Skeletal muscle cell (primary cell): ENCODE measurements at regions not wholly inside any gene's neighbourhood (a gene's known extent, or its start where the extent isn't known, plus 50 kb on each side); places are given as distances from the start of the nearest gene placed in this dataset.
"Not testable (repeated sequence)": the region's sequence is repeated elsewhere in the genome, so short reads cannot be mapped to it uniquely, and the experiment has no call there.

Experiments
- DNase-seq: peaks from one replicate; pipeline ENCODE4 v3.0.0-alpha.2; 2010; ENCODE audit warnings: low read depth
- H3K4me3 ChIP-seq: 2 replicates; pipeline ENCODE4 v1.5.1; 2011; ENCODE audit warnings: low read depth, mild to moderate bottlenecking, control low read depth, low read length, moderate library complexity

GRCh38 chr3:155995525-155996370 is 124.6 kb upstream of the KCNAB1 start:
- no peak overlapping the region for H3K4me3 ChIP-seq
- DNase-seq = peak; percentile 13

GRCh38 chr3:155996882-155997281 is 123.5 kb upstream of the KCNAB1 start:
- no peak overlapping the region for H3K4me3 ChIP-seq
- no peak for DNase-seq

GRCh38 chr3:155998173-155998572 is 122.2 kb upstream of the KCNAB1 start:
- H3K4me3 ChIP-seq, DNase-seq: not testable (repeated sequence)

GRCh38 chr3:156005736-156006135 is 114.6 kb upstream of the KCNAB1 start:
- no peak overlapping the region for H3K4me3 ChIP-seq
- no peak for DNase-seq

- H3K4me3 ChIP-seq = no peak overlapping the region
Observed at GRCh38 chr3:156010829-156011228, 109.5 kb upstream of the KCNAB1 start.

GRCh38 chr3:156014489-156014888 is 105.9 kb upstream of the KCNAB1 start:
- DNase-seq = no peak
- H3K4me3 ChIP-seq = no peak overlapping the region

More at GRCh38 chr3:156010829-156011228, 109.5 kb upstream of the KCNAB1 start:
- no peak for DNase-seq

- DNase-seq = no peak
- H3K4me3 ChIP-seq = no peak overlapping the region
Observed at GRCh38 chr3:156016902-156017301, 103.5 kb upstream of the KCNAB1 start.

- DNase-seq = no peak
- H3K4me3 ChIP-seq = no peak overlapping the region
Observed at GRCh38 chr3:156017352-156018030, 102.9 kb upstream of the KCNAB1 start.

- no peak for DNase-seq
- peak overlapping the region; percentile 10 for H3K4me3 ChIP-seq
Observed at GRCh38 chr3:156024904-156025533, 95.4 kb upstream of the KCNAB1 start.

GRCh38 chr3:156029208-156029607 is 91.2 kb upstream of the KCNAB1 start:
- no peak overlapping the region for H3K4me3 ChIP-seq
- no peak for DNase-seq

GRCh38 chr3:156030723-156031122 is 89.7 kb upstream of the KCNAB1 start:
- DNase-seq = no peak

GRCh38 chr3:156033428-156033827 is 87.0 kb upstream of the KCNAB1 start:
- H3K4me3 ChIP-seq = no peak overlapping the region
- no peak for DNase-seq

More at GRCh38 chr3:156030723-156031122, 89.7 kb upstream of the KCNAB1 start:
- H3K4me3 ChIP-seq = no peak overlapping the region

- H3K4me3 ChIP-seq = no peak overlapping the region
- DNase-seq = no peak
Observed at GRCh38 chr3:156035158-156035557, 85.2 kb upstream of the KCNAB1 start.

GRCh38 chr3:156036258-156037053 is 83.9 kb upstream of the KCNAB1 start:
- no peak overlapping the region for H3K4me3 ChIP-seq
- DNase-seq = no peak

GRCh38 chr3:156037356-156037755 is 83.0 kb upstream of the KCNAB1 start:
- no peak overlapping the region for H3K4me3 ChIP-seq
- no peak for DNase-seq

- H3K4me3 ChIP-seq = no peak overlapping the region
- no peak for DNase-seq
Observed at GRCh38 chr3:156038869-156039268, 81.5 kb upstream of the KCNAB1 start.

GRCh38 chr3:156040041-156040440 is 80.3 kb upstream of the KCNAB1 start:
- no peak for DNase-seq
- H3K4me3 ChIP-seq = no peak overlapping the region

GRCh38 chr3:156041216-156041841 is 79.0 kb upstream of the KCNAB1 start:
- H3K4me3 ChIP-seq, DNase-seq: not testable (repeated sequence)

GRCh38 chr3:156041856-156042255 is 78.5 kb upstream of the KCNAB1 start:
- not testable (repeated sequence) for DNase-seq, H3K4me3 ChIP-seq
